NCI-H524 treated with DMSO at 0.1 percent for 48 hours (cell line): ENCODE measurements at regions not wholly inside any gene's neighbourhood (a gene's known extent, or its start where the extent isn't known, plus 50 kb on each side); places are given as distances from the start of the nearest gene placed in this dataset.
A peak's percentile ranks its signal among the peaks of the same experiment; 100 is the strongest.
"Not testable (repeated sequence)": the region's sequence is repeated elsewhere in the genome, so short reads cannot be mapped to it uniquely, and the experiment has no call there.

ENCODE experiments used
- DNase-seq: peaks from one replicate; lab custom pipeline; 2025; lab: John Stamatoyannopoulos, UW

GRCh38 chr9:100714372-100715099, 136.7 kb downstream of the CAVIN4 start:
- DNase-seq, result peak; percentile 16

DNA sequence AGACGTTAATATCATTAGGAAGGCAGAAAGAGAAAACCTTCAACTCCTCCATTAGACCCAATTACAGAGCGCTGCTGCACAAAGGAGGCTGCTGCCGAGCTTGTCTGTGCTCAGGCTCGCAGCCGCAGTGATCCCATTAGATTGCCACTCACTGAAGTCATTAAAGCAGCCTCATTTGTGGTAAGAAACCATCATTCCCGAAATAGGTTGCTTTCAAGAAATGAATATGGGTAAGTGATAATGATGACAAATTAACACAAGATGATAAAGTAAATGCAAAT, 137.2 kb downstream of the CAVIN4 start:
- no peak for DNase-seq

GRCh38 chr9:100718717-100719116, 140.8 kb downstream of the CAVIN4 start:
- DNase-seq, result no peak

- no peak for DNase-seq
These were observed 143.0 kb downstream of the CAVIN4 start for GRCh38 chr9:100720922-100721321.

- no peak for DNase-seq
These were observed 147.0 kb downstream of the CAVIN4 start for GRCh38 chr9:100724886-100725285.

DNA sequence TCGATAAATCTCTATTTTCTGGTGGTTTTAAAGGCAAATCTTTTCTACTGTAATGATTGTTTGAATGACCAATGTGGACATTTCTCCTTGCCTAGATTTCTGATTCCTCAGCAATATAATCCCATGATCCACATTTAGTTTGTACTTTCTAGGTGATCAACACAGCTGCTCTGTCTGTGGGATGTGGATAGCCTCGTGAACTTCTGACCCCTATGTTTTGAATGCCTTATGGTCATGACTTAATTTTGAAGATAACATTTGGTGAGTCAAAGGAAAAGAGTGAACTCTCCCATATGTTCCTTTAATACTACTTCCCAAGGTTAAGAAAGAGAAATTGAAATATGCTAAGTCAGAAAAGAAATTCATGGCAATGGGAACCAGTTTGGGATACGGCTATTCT, 147.5 kb downstream of the CAVIN4 start:
- peak; percentile 86 for DNase-seq

- DNase-seq, result no peak
These were observed 151.5 kb downstream of the CAVIN4 start for GRCh38 chr9:100729336-100729895.

GRCh38 chr9:100730086-100730485, 152.2 kb downstream of the CAVIN4 start:
- no peak for DNase-seq

DNA sequence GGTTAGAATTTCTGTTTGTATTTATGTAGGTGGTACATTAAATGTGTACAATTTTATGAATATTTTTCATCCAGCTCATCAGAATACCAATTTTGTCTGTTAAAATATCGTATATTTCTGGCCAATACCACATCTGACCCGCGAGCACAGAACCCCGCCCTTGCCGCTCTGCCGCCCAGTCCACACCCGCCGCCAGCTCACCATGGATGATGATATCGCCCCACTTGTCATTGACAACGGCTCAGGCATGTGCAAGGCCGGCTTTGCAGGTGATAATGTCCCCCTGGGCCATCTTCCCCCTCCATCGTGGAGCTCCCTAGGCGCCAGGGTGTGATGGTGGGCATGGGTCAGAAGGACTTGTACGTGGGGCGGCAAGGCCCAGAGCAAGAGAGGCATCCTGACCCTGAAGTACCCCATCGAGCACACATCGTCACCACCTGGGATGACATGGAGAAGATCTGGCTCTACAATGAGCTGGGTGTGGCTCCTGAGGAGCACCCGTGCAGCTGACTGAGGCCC, 153.2 kb downstream of the CAVIN4 start:
- DNase-seq, result no peak

GRCh38 chr9:100731557-100731956, 153.7 kb downstream of the CAVIN4 start:
- no peak for DNase-seq

DNA sequence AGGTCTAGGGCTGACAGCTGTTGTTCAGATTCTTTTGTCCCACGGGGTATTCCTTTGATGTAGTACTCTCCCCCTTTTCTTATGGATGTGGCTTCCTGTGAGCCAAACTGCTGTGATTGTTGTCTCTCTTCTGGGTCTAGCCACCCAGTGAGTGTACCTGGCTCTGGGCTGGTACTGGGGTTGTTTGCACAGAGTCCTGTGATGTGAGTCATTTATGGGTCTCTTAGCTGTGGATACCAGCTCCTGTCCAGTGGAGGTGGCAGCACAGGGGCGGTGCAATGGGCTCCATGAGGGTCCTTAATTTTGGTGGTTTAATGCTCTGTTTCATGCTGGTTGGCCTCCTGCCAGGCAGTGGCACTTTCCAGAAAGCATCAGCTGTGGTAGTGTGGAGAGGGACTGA, 161.3 kb downstream of the CAVIN4 start:
- DNase-seq, result no peak

- no peak for DNase-seq
These were observed 161.8 kb downstream of the CAVIN4 start for GRCh38 chr9:100739666-100740065.

- not testable (repeated sequence) for DNase-seq
These were observed 171.1 kb downstream of the CAVIN4 start for GRCh38 chr9:100748930-100749329.

- peak; percentile 38 for DNase-seq
These were observed 178.3 kb downstream of the CAVIN4 start for GRCh38 chr9:100756217-100756616.

DNA sequence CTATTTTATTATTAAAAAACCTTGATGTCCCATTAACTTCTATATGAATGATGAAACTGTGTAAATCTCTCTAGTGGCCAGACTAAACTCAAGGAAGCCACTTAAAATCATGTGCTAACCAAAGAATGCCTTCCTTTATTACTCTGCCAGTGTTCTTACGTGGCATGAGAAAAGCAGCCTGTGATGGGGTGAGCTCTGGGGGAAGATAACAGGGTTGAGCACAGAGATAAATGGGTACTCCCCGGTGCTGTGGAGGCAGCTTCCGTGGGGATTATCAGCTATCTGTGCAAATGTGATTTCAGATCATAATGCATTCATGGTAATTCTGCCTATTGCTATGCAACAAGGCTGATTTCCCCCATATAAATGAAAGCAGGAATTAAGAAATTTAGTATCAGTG, 181.3 kb downstream of the CAVIN4 start:
- no peak for DNase-seq

GRCh38 chr9:100761276-100761802, 183.5 kb downstream of the CAVIN4 start:
- no peak for DNase-seq

DNA sequence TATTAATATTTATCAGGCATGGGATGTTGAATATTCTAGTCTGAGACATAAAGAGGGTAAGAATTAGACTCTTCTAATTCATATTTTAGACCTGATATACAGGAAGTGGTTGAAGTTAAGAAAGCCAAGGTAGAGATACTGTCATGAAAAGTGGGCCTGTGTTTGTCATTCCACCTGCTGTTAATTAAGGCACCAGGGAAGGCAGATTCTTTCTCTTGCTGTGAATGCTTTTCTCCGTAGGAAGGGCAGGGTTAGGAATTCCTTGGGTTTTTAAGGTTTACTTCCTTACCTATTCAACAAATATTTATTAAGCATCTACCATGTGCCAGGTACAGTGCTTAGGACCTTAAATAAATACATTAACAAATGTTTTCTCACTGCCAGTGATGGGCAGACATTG, 196.4 kb downstream of the CAVIN4 start:
- no peak for DNase-seq

DNA sequence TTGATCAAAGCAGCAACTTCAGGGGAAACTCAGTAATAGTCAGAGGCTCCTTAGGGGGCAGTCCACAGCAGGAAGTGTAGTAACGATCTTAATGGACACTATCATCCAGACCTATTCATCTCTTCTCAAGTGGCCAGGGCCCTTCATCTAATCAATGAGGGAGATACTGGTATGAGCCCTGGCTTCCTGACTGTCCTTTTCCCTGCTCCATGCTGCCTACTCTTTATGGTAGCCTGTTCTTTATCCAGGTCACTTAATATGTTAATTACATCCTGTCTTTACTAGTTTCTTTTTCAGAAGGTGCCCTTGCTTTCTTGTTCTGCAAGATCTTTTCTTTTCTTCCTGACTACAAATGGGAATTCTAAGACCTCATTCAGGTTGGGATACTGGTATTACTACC, 197.1 kb downstream of the CAVIN4 start:
- no peak for DNase-seq

DNA sequence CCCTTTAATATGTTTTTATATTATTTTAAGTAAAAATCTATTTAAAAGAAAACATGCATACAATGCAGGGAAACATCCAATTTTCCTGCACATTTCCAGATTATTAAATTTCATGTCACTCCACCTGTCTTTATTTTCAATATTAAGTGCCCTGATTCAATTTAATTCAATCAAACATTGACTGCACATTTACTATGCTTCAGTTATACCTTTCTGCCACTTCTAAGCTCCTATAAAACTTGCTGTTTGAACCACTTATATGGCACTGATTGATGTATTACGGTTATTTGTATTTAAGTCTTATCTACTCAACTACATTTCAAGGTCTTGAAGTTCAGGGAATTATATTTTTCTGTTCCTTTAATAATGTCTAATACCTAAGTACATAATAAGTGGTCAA, 198.0 kb downstream of the CAVIN4 start:
- no peak for DNase-seq

GRCh38 chr9:100784755-100785154, 206.9 kb downstream of the CAVIN4 start:
- DNase-seq, result no peak

GRCh38 chr9:100785946-100786345, 208.1 kb downstream of the CAVIN4 start:
- no peak for DNase-seq

DNA sequence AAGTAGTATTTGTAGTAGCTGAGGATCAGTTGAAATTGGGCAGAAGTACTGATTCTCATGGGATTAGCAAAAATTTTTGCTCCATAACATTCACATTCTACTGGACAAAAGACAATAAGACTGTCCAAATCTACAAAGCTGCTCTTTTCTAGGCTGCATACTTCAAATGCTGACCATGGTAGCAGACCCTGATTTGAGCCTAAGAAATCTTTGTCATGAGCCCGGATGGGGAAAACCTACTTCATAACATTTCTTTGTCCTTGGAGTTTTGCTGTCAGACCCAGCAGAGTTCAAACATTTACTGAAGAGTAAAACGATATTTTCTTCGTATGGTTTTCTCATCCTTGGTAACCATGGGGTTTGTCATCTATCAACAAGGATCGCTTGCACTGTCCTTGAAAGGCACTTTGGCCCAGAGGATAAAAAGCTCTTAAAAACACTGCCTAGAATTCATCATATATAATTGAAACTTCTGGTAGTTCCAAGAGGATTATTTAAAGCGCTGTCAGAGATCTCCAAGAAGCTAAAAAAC, 216.9 kb downstream of the CAVIN4 start:
- no peak for DNase-seq

DNA sequence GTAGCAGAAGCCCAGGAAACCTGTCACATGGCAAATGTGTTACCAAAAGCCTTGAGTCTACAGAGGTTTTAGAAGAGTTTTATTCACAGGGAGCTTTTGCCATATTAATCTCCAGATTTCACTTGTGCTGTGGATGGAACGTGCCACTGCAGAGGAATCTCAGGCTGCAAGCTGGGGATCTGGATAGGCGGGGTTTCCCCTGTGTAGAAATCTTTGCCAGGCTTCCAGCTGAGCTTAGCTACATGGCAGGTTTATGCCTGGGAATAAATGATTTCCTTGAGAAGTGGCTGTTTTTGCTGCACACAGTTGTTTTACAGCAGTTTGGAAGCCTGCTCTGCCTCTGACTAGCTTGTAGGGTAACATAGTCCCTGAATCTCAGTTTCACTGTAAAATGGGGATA, 224.6 kb upstream of the PLPPR1 start:
- no peak for DNase-seq

GRCh38 chr9:100811643-100812042, 216.9 kb upstream of the PLPPR1 start:
- DNase-seq, result no peak
